Uterus (tissue), 3 donors: ENCODE measurements at regions not wholly inside any gene's neighbourhood (a gene's known extent, or its start where the extent isn't known, plus 50 kb on each side); places are given as distances from the start of the nearest gene placed in this dataset.

ENCODE experiments used
- DNase-seq, 2 donors: peaks; one replicate each; pipeline ENCODE4 v3.0.0-alpha.2; 2019 to 2020
- H3K27ac ChIP-seq, 2 donors: fragments of 200-600 bp; sonication (generic); 1 replicate in 1 of 2; 2 replicates in 1 of 2; pipeline ENCODE4 v1.5.1; 2016 to 2018
- H3K27me3 ChIP-seq, 2 donors: fragments of 200-600 bp; sonication (generic); one replicate each; pipeline ENCODE4 v1.5.1; 2018 to 2019; ENCODE audit warnings: control low read depth in 1 of 2
- H3K36me3 ChIP-seq, 2 donors: fragments of 200-600 bp; sonication (generic); one replicate each; pipeline ENCODE4 v1.5.1; 2019; ENCODE audit warnings: control low read depth in 1 of 2
- H3K4me1 ChIP-seq, 2 donors: fragments of 200-600 bp; sonication (generic); one replicate each; pipeline ENCODE4 v1.5.1; 2018 to 2019; ENCODE audit warnings: control low read depth in 1 of 2
- H3K4me3 ChIP-seq, 2 donors: fragments of 200-600 bp; sonication (generic); 1 replicate in 1 of 2; 2 replicates in 1 of 2; pipeline ENCODE4 v1.5.1; 2018 to 2019; ENCODE audit warnings: mild to moderate bottlenecking in 1 of 2
- H3K9me3 ChIP-seq, 2 donors: fragments of 200-600 bp; sonication (generic); one replicate each; pipeline ENCODE4 v1.5.1; 2019; ENCODE audit warnings: control low read depth in 1 of 2
- CTCF ChIP-seq, 4 experiments: fragments of 200-600 bp in 2 of 4; fragments of 450-650 bp in 2 of 4; sonication (generic) in 2 of 4; IDR thresholded peaks; one replicate each; pipeline ENCODE4 v1.5.1; 2016 to 2019; ENCODE audit warnings: antibody characterized with exemption in 4 of 4, mild to moderate bottlenecking in 2 of 4, moderate library complexity in 1 of 4
- POLR2A ChIP-seq, 2 donors: fragments of 450-650 bp; IDR thresholded peaks; one replicate each; pipeline ENCODE4 v1.6.1; 2016; ENCODE audit warnings: antibody characterized with exemption in 2 of 2, mild to moderate bottlenecking in 1 of 2, moderate library complexity in 1 of 2
- intact Hi-C: fragments of 100-400 bp; cut with DNase I; formaldehyde crosslinking; loops from one replicate; pipeline ENCODE4 v1.15.1; 2023; ENCODE audit warnings: low total_unique reads
- donor health status: DM: yes; HTN: yes; CAD: no.

- Histone ChIP-seq H3K4me3 (no peak overlapping the region), H3K9me3 (no peaks in the 10 kb centered on the region), H3K27me3 (no peaks in the 10 kb centered on the region), H3K27ac (no peak overlapping the region), H3K36me3 (no peaks in the 10 kb centered on the region), H3K4me1 (no peaks in the 10 kb centered on the region)
- TF ChIP-seq POLR2A (IDR thresholded peaks at IDR 0.05) = no peak
- TF ChIP-seq CTCF (IDR thresholded peaks at IDR 0.05) = no peak
- no peak for DNase-seq
- intact Hi-C loops = no loop called here
Measured at GRCh38 chr10:113333313-113333712, 219.5 kb upstream of the HABP2 start.

- Histone ChIP-seq H3K27ac (no peak overlapping the region), H3K9me3 (no peaks in the 10 kb centered on the region), H3K4me3 (no peak overlapping the region), H3K27me3 (no peaks in the 10 kb centered on the region), H3K36me3 (no peaks in the 10 kb centered on the region), H3K4me1 (no peaks in the 10 kb centered on the region)
- DNase-seq = no peak
- intact Hi-C loops = no loop called here
- TF ChIP-seq CTCF (IDR thresholded peaks at IDR 0.05) = no peak
- no peak for TF ChIP-seq POLR2A (IDR thresholded peaks at IDR 0.05)
Measured at GRCh38 chr10:113335592-113335991, 217.3 kb upstream of the HABP2 start.

- Histone ChIP-seq H3K9me3 (no peaks in the 10 kb centered on the region), H3K27me3 (no peaks in the 10 kb centered on the region), H3K4me1 (no peaks in the 10 kb centered on the region), H3K36me3 (no peaks in the 10 kb centered on the region), H3K27ac (no peak overlapping the region), H3K4me3 (no peak overlapping the region)
- DNase-seq = no peak
- TF ChIP-seq CTCF (IDR thresholded peaks at IDR 0.05) = no peak
- no peak for TF ChIP-seq POLR2A (IDR thresholded peaks at IDR 0.05)
- intact Hi-C loops = no loop called here
Measured at GRCh38 chr10:113336549-113337130, 216.2 kb upstream of the HABP2 start.

GRCh38 chr10:113337142-113337541, 215.7 kb upstream of the HABP2 start:
- DNase-seq = no peak
- no peaks in the 10 kb centered on the region for H3K4me1 ChIP-seq
- intact Hi-C loops = no loop called here

GRCh38 chr10:113339121-113339520, 213.7 kb upstream of the HABP2 start:
- Histone ChIP-seq H3K36me3 (no peaks in the 10 kb centered on the region), H3K4me3 (no peak overlapping the region), H3K4me1 (no peaks in the 10 kb centered on the region), H3K9me3 (no peaks in the 10 kb centered on the region), H3K27ac (no peak overlapping the region), H3K27me3 (no peaks in the 10 kb centered on the region)
- no peak for DNase-seq
- TF ChIP-seq POLR2A (IDR thresholded peaks at IDR 0.05) = no peak
- TF ChIP-seq CTCF (IDR thresholded peaks at IDR 0.05) = no peak
- intact Hi-C loops = no loop called here

More at GRCh38 chr10:113337142-113337541, 215.7 kb upstream of the HABP2 start:
- Histone ChIP-seq H3K9me3 (no peaks in the 10 kb centered on the region), H3K27me3 (no peaks in the 10 kb centered on the region), H3K27ac (no peak overlapping the region), H3K36me3 (no peaks in the 10 kb centered on the region), H3K4me3 (no peak overlapping the region)
- TF ChIP-seq POLR2A (IDR thresholded peaks at IDR 0.05) (no peak), CTCF (IDR thresholded peaks at IDR 0.05) (no peak)
